WERI-Rb-1 (cell line): ENCODE measurements at regions not wholly inside any gene's neighbourhood (a gene's known extent, or its start where the extent isn't known, plus 50 kb on each side); places are given as distances from the start of the nearest gene placed in this dataset.

Experiments
- DNase-seq: peaks from one replicate; pipeline ENCODE4 v3.0.0-alpha.2; 2020
- H3K27ac ChIP-seq: fragments of 250-450 bp; sonication (Bioruptor Pico); 2 replicates; pipeline ENCODE4 v1.5.1; 2020; ENCODE audit warnings: mild to moderate bottlenecking, moderate library complexity
- H3K27me3 ChIP-seq: fragments of 250-450 bp; sonication (Bioruptor Pico); 2 replicates; pipeline ENCODE4 v1.5.1; 2021; ENCODE audit warnings: mild to moderate bottlenecking, low read depth, moderate library complexity; ENCODE audit not compliant: insufficient read depth, severe bottlenecking
- H3K36me3 ChIP-seq: fragments of 250-450 bp; sonication (Bioruptor Pico); 2 replicates; pipeline ENCODE4 v1.5.1; 2020; ENCODE audit warnings: mild to moderate bottlenecking, moderate library complexity
- H3K4me3 ChIP-seq: 2 replicates; pipeline ENCODE4 v1.5.1; 2011; ENCODE audit warnings: low read depth, mild to moderate bottlenecking, control low read depth, low read length
- H3K9me3 ChIP-seq: fragments of 250-450 bp; sonication (Bioruptor Pico); 2 replicates; pipeline ENCODE4 v1.5.1; 2021; ENCODE audit warnings: mild to moderate bottlenecking, moderate library complexity; ENCODE audit not compliant: severe bottlenecking
- CTCF ChIP-seq: IDR thresholded peaks from 2 replicates; pipeline ENCODE4 v1.5.1; 2011; ENCODE audit warnings: low read depth, mild to moderate bottlenecking, control low read depth, inconsistent platforms, low read length

- Histone ChIP-seq H3K27me3 (no peaks in the 10 kb centered on the region), H3K9me3 (no peaks in the 10 kb centered on the region), H3K36me3 (no peaks in the 10 kb centered on the region), H3K27ac (no peak overlapping the region), H3K4me3 (no peak overlapping the region)
- DNase-seq: no peak
- no peak for TF ChIP-seq CTCF
Measured at GRCh38 chr9:16221822-16222547, 648.5 kb downstream of the BNC2 start.

GRCh38 chr9:16223074-16223871 is 647.2 kb downstream of the BNC2 start:
- DNase-seq: no peak
- H3K27ac ChIP-seq: no peak overlapping the region
- no peaks in the 10 kb centered on the region for H3K36me3 ChIP-seq
- H3K4me3 ChIP-seq: no peak overlapping the region
- H3K27me3 ChIP-seq: no peaks in the 10 kb centered on the region
- no peak for TF ChIP-seq CTCF
- no peaks in the 10 kb centered on the region for H3K9me3 ChIP-seq

- no peak for TF ChIP-seq CTCF
- Histone ChIP-seq H3K27me3 (no peaks in the 10 kb centered on the region), H3K27ac (no peak overlapping the region), H3K36me3 (no peaks in the 10 kb centered on the region), H3K4me3 (no peak overlapping the region), H3K9me3 (no peaks in the 10 kb centered on the region)
- DNase-seq: no peak
Measured at GRCh38 chr9:16230731-16231130, 639.7 kb downstream of the BNC2 start.

GRCh38 chr9:16236311-16236710 is 634.2 kb downstream of the BNC2 start:
- no peak for TF ChIP-seq CTCF
- H3K27me3 ChIP-seq: no peaks in the 10 kb centered on the region
- no peak overlapping the region for H3K27ac ChIP-seq
- no peak for DNase-seq
- H3K9me3 ChIP-seq: no peaks in the 10 kb centered on the region
- no peak overlapping the region for H3K4me3 ChIP-seq
- H3K36me3 ChIP-seq: no peaks in the 10 kb centered on the region

GRCh38 chr9:16236882-16237281 is 633.6 kb downstream of the BNC2 start:
- TF ChIP-seq CTCF: no peak
- no peak for DNase-seq
- no peaks in the 10 kb centered on the region for H3K9me3 ChIP-seq
- H3K27me3 ChIP-seq: no peaks in the 10 kb centered on the region
- no peak overlapping the region for H3K4me3 ChIP-seq
- H3K27ac ChIP-seq: no peak overlapping the region
- no peaks in the 10 kb centered on the region for H3K36me3 ChIP-seq
